CD14-positive monocyte (primary cell): ENCODE measurements at regions not wholly inside any gene's neighbourhood (a gene's known extent, or its start where the extent isn't known, plus 50 kb on each side); places are given as distances from the start of the nearest gene placed in this dataset.
A peak's percentile ranks its signal among the peaks of the same experiment; 100 is the strongest.

ENCODE experiments used
- DNase-seq, 3 donors: peaks; one replicate each; pipeline ENCODE4 v3.0.0-alpha.2; 2011 to 2022
- H2AFZ ChIP-seq: 2 replicates; pipeline ENCODE4 v1.6.0; 2012; ENCODE audit warnings: mild to moderate bottlenecking, low read depth, low read length, inconsistent platforms; ENCODE audit not compliant: insufficient read depth, poor library complexity, severe bottlenecking
- H3K27ac ChIP-seq, 2 donors: 1 replicate in 1 of 2; 2 replicates in 1 of 2; pipeline ENCODE4 v1.5.1; 2012 to 2013; ENCODE audit warnings: low read length in 2 of 2, control low read depth in 1 of 2, inconsistent platforms in 1 of 2, low read depth in 1 of 2, mild to moderate bottlenecking in 1 of 2
- H3K27me3 ChIP-seq, 2 donors: one replicate each; pipeline versions ENCODE4 v1.6.0 to v1.6.1; 2011 to 2013; ENCODE audit warnings: low read length in 2 of 2; ENCODE audit not compliant: control insufficient read depth in 2 of 2, insufficient read depth in 2 of 2
- H3K36me3 ChIP-seq, 2 donors: replicated peaks in 1 of 2; 1 replicate in 1 of 2; 2 replicates in 1 of 2; pipeline versions ENCODE4 v1.5.1 to v1.6.1; 2012 to 2013; ENCODE audit warnings: low read length in 2 of 2, control low read depth in 1 of 2, inconsistent platforms in 1 of 2, mild to moderate bottlenecking in 1 of 2; ENCODE audit not compliant: insufficient read depth in 2 of 2, control insufficient read depth in 1 of 2
- H3K4me1 ChIP-seq, 2 donors: 1 replicate in 1 of 2; 2 replicates in 1 of 2; pipeline versions ENCODE4 v1.5.1 to v1.6.1; 2012 to 2013; ENCODE audit warnings: low read length in 2 of 2, control low read depth in 1 of 2, inconsistent platforms in 1 of 2, mild to moderate bottlenecking in 1 of 2, moderate library complexity in 1 of 2; ENCODE audit not compliant: insufficient read depth in 2 of 2, control insufficient read depth in 1 of 2
- H3K4me2 ChIP-seq: replicated peaks from 2 replicates; pipeline ENCODE3; 2012; ENCODE audit warnings: low read length, moderate library complexity, mild to moderate bottlenecking; ENCODE audit not compliant: poor library complexity, severe bottlenecking; ENCODE audit errors: extremely low read depth
- H3K4me3 ChIP-seq, 3 experiments: fragments of 200-600 bp in 1 of 3; sonication (generic) in 1 of 3; replicated peaks in 1 of 3; 1 replicate in 2 of 3; 2 replicates in 1 of 3; pipeline ENCODE4 v1.5.1; 2011 to 2013; ENCODE audit warnings: low read length in 3 of 3, mild to moderate bottlenecking in 3 of 3, control low read depth in 2 of 3, low read depth in 2 of 3, inconsistent platforms in 1 of 3, moderate library complexity in 1 of 3
- H3K79me2 ChIP-seq: 2 replicates; pipeline ENCODE4 v1.6.0; 2012; ENCODE audit warnings: mild to moderate bottlenecking, control low read depth, inconsistent platforms, low read length, moderate library complexity; ENCODE audit not compliant: insufficient read depth
- H3K9ac ChIP-seq: 2 replicates; pipeline ENCODE4 v1.6.0; 2017; ENCODE audit warnings: low read length, mild to moderate bottlenecking; ENCODE audit not compliant: insufficient read depth, poor library complexity, severe bottlenecking
- H3K9me3 ChIP-seq, 2 donors: replicated peaks in 1 of 2; 1 replicate in 1 of 2; 2 replicates in 1 of 2; pipeline versions ENCODE4 v1.5.1 to v1.6.1; 2012 to 2013; ENCODE audit warnings: low read length in 2 of 2, control low read depth in 1 of 2; ENCODE audit not compliant: control insufficient read depth in 1 of 2, insufficient read depth in 1 of 2
- H4K20me1 ChIP-seq: 2 replicates; pipeline ENCODE4 v1.6.0; 2012; ENCODE audit warnings: mild to moderate bottlenecking, low read length, control low read depth, moderate library complexity; ENCODE audit not compliant: insufficient read depth
- H3K27ac Mint-ChIP-seq, 7 donors: one replicate each; pipeline ENCODE4 v1.8.0; 2020; ENCODE audit warnings: mild to moderate bottlenecking in 7 of 7, mixed read lengths in 7 of 7, moderate library complexity in 6 of 7, inconsistent platforms in 2 of 7
- H3K27me3 Mint-ChIP-seq, 3 donors: one replicate each; pipeline ENCODE4 v1.8.0; 2021 to 2022; ENCODE audit warnings: low read depth in 3 of 3, mild to moderate bottlenecking in 3 of 3, mixed read lengths in 3 of 3, moderate library complexity in 3 of 3, inconsistent platforms in 1 of 3
- H3K36me3 Mint-ChIP-seq, 2 donors: one replicate each; pipeline ENCODE4 v1.8.0; 2020; ENCODE audit warnings: mixed read lengths in 2 of 2, inconsistent platforms in 1 of 2, mild to moderate bottlenecking in 1 of 2
- H3K4me1 Mint-ChIP-seq: one replicate; pipeline ENCODE4 v1.8.0; 2020; ENCODE audit warnings: mild to moderate bottlenecking, mixed read lengths
- H3K4me3 Mint-ChIP-seq, 2 donors: one replicate each; pipeline ENCODE4 v1.8.0; 2020; ENCODE audit warnings: mild to moderate bottlenecking in 2 of 2, mixed read lengths in 2 of 2, moderate library complexity in 1 of 2
- H3K9me3 Mint-ChIP-seq, 7 donors: one replicate each; pipeline ENCODE4 v1.8.0; 2020 to 2022; ENCODE audit warnings: mixed read lengths in 7 of 7, mild to moderate bottlenecking in 6 of 7, moderate library complexity in 6 of 7, inconsistent platforms in 2 of 7
- WGBS: methylation state at CpG from one replicate; pipeline ENCODE4 v1.1.5; 2013; ENCODE audit warnings: missing lambda C conversion rate; ENCODE audit not compliant: insufficient coverage; 5-methylcytosine and 5-hydroxymethylcytosine counted together
- intact Hi-C, 2 donors: fragments of 100-400 bp; cut with micrococcal nuclease; formaldehyde crosslinking; loops; one replicate each; pipeline versions ENCODE4 v1.15.0 to v1.15.1; 2023
- TF ChIP-seq, protein P1 (sequence below): fragments of 200-600 bp; IDR thresholded peaks from one replicate; pipeline ENCODE4 v1.8.0; 2022; ENCODE audit warnings: antibody characterized with exemption, mild to moderate bottlenecking

DNA sequence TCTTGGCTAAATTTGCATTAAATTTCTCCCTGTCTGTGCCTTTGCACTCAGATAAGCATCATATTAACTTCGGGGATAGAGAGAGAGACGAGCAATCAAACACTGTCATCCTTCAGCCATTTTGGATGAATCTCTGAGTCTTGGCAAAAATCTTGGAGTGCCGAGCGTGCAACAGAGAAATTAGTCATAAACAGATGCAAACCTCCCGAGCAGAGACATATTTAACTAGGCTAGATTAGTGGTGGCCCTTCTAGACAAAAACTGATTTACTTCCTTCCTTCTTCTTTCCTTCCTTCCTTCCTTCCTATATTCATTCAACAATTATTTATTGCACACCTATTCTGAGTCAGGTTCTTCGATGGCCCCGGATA lies 114.4 kb upstream of the BLID start:
- H3K9me3 Mint-ChIP-seq = no peaks in the 10 kb centered on the region
- Histone ChIP-seq H2AFZ (no peak overlapping the region), H3K9me3 (no peaks in the 10 kb centered on the region), H3K27me3 (no peaks in the 10 kb centered on the region), H3K9ac (no peak overlapping the region), H3K27ac (no peak overlapping the region), H3K79me2 (no peaks in the 10 kb centered on the region), H3K4me1 (peaks cover 8 to 14% of the 10 kb centered on the region in 2 donors), H3K4me3 (no peak overlapping the region), H3K36me3 (no peaks in the 10 kb centered on the region), H4K20me1 (no peaks in the 10 kb centered on the region), H3K4me2 (no peak overlapping the region)
- intact Hi-C loops = no loop called here
- no peak overlapping the region for H3K4me3 Mint-ChIP-seq
- H3K36me3 Mint-ChIP-seq = no peaks in the 10 kb centered on the region
- no peak for DNase-seq
- TF ChIP-seq, protein P1, sequence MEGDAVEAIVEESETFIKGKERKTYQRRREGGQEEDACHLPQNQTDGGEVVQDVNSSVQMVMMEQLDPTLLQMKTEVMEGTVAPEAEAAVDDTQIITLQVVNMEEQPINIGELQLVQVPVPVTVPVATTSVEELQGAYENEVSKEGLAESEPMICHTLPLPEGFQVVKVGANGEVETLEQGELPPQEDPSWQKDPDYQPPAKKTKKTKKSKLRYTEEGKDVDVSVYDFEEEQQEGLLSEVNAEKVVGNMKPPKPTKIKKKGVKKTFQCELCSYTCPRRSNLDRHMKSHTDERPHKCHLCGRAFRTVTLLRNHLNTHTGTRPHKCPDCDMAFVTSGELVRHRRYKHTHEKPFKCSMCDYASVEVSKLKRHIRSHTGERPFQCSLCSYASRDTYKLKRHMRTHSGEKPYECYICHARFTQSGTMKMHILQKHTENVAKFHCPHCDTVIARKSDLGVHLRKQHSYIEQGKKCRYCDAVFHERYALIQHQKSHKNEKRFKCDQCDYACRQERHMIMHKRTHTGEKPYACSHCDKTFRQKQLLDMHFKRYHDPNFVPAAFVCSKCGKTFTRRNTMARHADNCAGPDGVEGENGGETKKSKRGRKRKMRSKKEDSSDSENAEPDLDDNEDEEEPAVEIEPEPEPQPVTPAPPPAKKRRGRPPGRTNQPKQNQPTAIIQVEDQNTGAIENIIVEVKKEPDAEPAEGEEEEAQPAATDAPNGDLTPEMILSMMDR = no peak
- H3K4me1 Mint-ChIP-seq = peaks cover 6% of the 10 kb centered on the region
- WGBS = 92% methylated on average over 2 of the region's 7 CpGs
- peaks cover 0 to 2% (median 1%) of the 10 kb centered on the region in 3 donors for H3K27me3 Mint-ChIP-seq
- no peak overlapping the region for H3K27ac Mint-ChIP-seq

GRCh38 chr11:122229481-122230384 lies 113.7 kb upstream of the BLID start:
- Histone ChIP-seq H3K27ac (no peak overlapping the region), H3K9me3 (no peaks in the 10 kb centered on the region), H3K4me3 (peak overlapping the region in 1 of 3 experiments; percentile 12), H4K20me1 (no peaks in the 10 kb centered on the region), H3K9ac (peak overlapping the region; percentile 11), H3K36me3 (no peaks in the 10 kb centered on the region), H3K79me2 (no peaks in the 10 kb centered on the region), H3K4me2 (peak overlapping the region; percentile 31), H2AFZ (peak overlapping the region; percentile 57), H3K27me3 (no peaks in the 10 kb centered on the region), H3K4me1 (peaks cover 8 to 14% of the 10 kb centered on the region in 2 donors)
- Mint-ChIP-seq H3K36me3 (no peaks in the 10 kb centered on the region), H3K27ac (peak overlapping the region in 3 of 7 donors; percentile 17 to 64 (median 36)), H3K9me3 (no peaks in the 10 kb centered on the region), H3K27me3 (peaks cover 0 to 2% (median 1%) of the 10 kb centered on the region in 3 donors), H3K4me1 (peaks cover 6% of the 10 kb centered on the region), H3K4me3 (peak overlapping the region; percentile 4 to 75)
- intact Hi-C loops = no loop called here
- 73% methylated on average over 16 of the region's 22 CpGs for WGBS
- DNase-seq = peak in 1 of 3 donors; percentile 3
- TF ChIP-seq, protein P1 = no peak
